HCT116 (cell line): ENCODE measurements at regions not wholly inside any gene's neighbourhood (a gene's known extent, or its start where the extent isn't known, plus 50 kb on each side); places are given as distances from the start of the nearest gene placed in this dataset.

Source experiments
- ATAC-seq: fragments of 200-7000 bp; cut with Tn5 transposase; 2 replicates; pipeline ENCODE4 v1.9.1; 2020; ENCODE audit warnings: mild to moderate bottlenecking, moderate library complexity
- BruUV-seq: library from RNA; stranded (reverse); fragments of 400-500 nt; replicated peaks from 2 replicates; lab custom pipeline; 2021; lab: Mats Ljungman, UMichigan
- CTCF ChIA-PET: fragments of 300-600 bp; sonication (Branson Sonifier 250); formaldehyde crosslinking; loops from one replicate; lab custom pipeline; 2021; ENCODE audit warnings: antibody characterized with exemption; lab: Charles Lee
- POLR2A ChIA-PET: fragments of 300-600, 350-600 bp; sonication (Branson Sonifier 250); formaldehyde crosslinking; loops from one replicate; lab custom pipeline; 2021; ENCODE audit warnings: antibody characterized with exemption; lab: Charles Lee
- RAD21 ChIA-PET, 2 experiments: fragments of 300-600 bp; sonication (Branson Sonifier 250); formaldehyde crosslinking; loops; one replicate each; lab custom pipeline; 2023; ENCODE audit warnings: low total read pairs in 2 of 2; ENCODE audit not compliant: uncharacterized antibody in 2 of 2, unreplicated experiment in 2 of 2, low non-redundant PET in 1 of 2; lab: Charles Lee
- DNase-seq: peaks from one replicate; pipeline ENCODE4 v3.0.0-alpha.2; 2010; ENCODE audit warnings: low read depth, low spot score
- H2AFZ ChIP-seq: fragments of 200-600 bp; shearing (Covaris generic), sonication (generic); 2 replicates; pipeline ENCODE4 v1.6.1; 2017; ENCODE audit warnings: low read depth, mixed run types, mixed read lengths, antibody characterized with exemption, low read length; ENCODE audit not compliant: poor library complexity, severe bottlenecking
- H3K27ac ChIP-seq: 2 replicates; pipeline ENCODE4 v1.5.1; 2012; ENCODE audit warnings: low read depth, low read length
- H3K27me3 ChIP-seq: fragments of 200-600 bp; sonication (generic); 2 replicates; pipeline ENCODE4 v1.6.1; 2016; ENCODE audit warnings: mixed run types, low read length, mixed read lengths; ENCODE audit not compliant: insufficient read depth
- H3K36me3 ChIP-seq, 2 experiments: fragments of 200-500 bp in 1 of 2; fragments of 200-600 bp in 1 of 2; sonication (Bioruptor generic) in 1 of 2; sonication (generic) in 1 of 2; 2 replicates each; pipeline versions ENCODE4 v1.5.1 to v1.6.1; 2014 to 2016; ENCODE audit warnings: low read length in 2 of 2, inconsistent platforms in 1 of 2, mixed read lengths in 1 of 2, mixed run types in 1 of 2; ENCODE audit not compliant: insufficient read depth in 2 of 2, control insufficient read depth in 1 of 2
- H3K4me1 ChIP-seq, 2 experiments: fragments of 200-600 bp in 1 of 2; sonication (generic) in 1 of 2; 2 replicates each; pipeline versions ENCODE4 v1.5.1 to v1.6.1; 2012 to 2017; ENCODE audit warnings: low read length in 2 of 2, inconsistent platforms in 1 of 2, mild to moderate bottlenecking in 1 of 2, mixed read lengths in 1 of 2, mixed run types in 1 of 2, moderate library complexity in 1 of 2; ENCODE audit not compliant: insufficient read depth in 2 of 2, control insufficient read depth in 1 of 2
- H3K4me2 ChIP-seq: fragments of 200-600 bp; sonication (generic); 2 replicates; pipeline ENCODE4 v1.6.1; 2017; ENCODE audit warnings: mixed run types, low read length, mixed read lengths
- H3K4me3 ChIP-seq, 2 experiments: fragments of 200-600 bp in 1 of 2; sonication (generic) in 1 of 2; replicated peaks in 1 of 2; 2 replicates each; pipeline ENCODE4 v1.5.1; 2011 to 2016; ENCODE audit warnings: low read length in 2 of 2, control low read depth in 1 of 2, low read depth in 1 of 2, mild to moderate bottlenecking in 1 of 2, mixed read lengths in 1 of 2, mixed run types in 1 of 2
- H3K79me2 ChIP-seq: fragments of 200-600 bp; sonication (generic); 2 replicates; pipeline ENCODE4 v1.6.1; 2017; ENCODE audit warnings: mild to moderate bottlenecking, mixed run types, low read length, moderate library complexity, mixed read lengths; ENCODE audit not compliant: insufficient read depth
- H3K9ac ChIP-seq: fragments of 200-600 bp; sonication (generic); 2 replicates; pipeline ENCODE4 v1.6.1; 2016; ENCODE audit warnings: low read length, mixed read lengths
- H3K9me2 ChIP-seq: fragments of 200-600 bp; sonication (generic), shearing (Covaris generic); 2 replicates; pipeline ENCODE4 v1.6.1; 2017; ENCODE audit warnings: mixed run types, mild to moderate bottlenecking, moderate library complexity; ENCODE audit not compliant: insufficient read depth
- H3K9me3 ChIP-seq, 2 experiments: fragments of 200-500 bp in 1 of 2; fragments of 200-600 bp in 1 of 2; sonication (Bioruptor generic) in 1 of 2; sonication (generic) in 1 of 2; 2 replicates each; pipeline ENCODE4 v1.6.1; 2014 to 2017; ENCODE audit warnings: low read length in 2 of 2, mixed read lengths in 2 of 2, inconsistent platforms in 1 of 2, low read depth in 1 of 2, mild to moderate bottlenecking in 1 of 2, mixed run types in 1 of 2, moderate library complexity in 1 of 2; ENCODE audit not compliant: control insufficient read depth in 1 of 2, insufficient read depth in 1 of 2
- H4K20me1 ChIP-seq: fragments of 200-600 bp; sonication (generic), shearing (Covaris generic); 2 replicates; pipeline ENCODE4 v1.6.1; 2017; ENCODE audit warnings: mixed run types, mild to moderate bottlenecking, moderate library complexity; ENCODE audit not compliant: insufficient read depth
- CBX3 ChIP-seq: IDR thresholded peaks from 2 replicates; pipeline ENCODE4 v1.6.1; 2012; ENCODE audit warnings: low read depth
- CEBPB ChIP-seq: IDR thresholded peaks from 2 replicates; pipeline ENCODE4 v1.6.1; 2012; ENCODE audit warnings: low read depth
- CTCF ChIP-seq, 3 experiments: fragments of 200-600 bp in 1 of 3; sonication (generic) in 1 of 3; IDR thresholded peaks in 2 of 3; conservative IDR thresholded peaks in 1 of 3; 2 replicates each; pipeline ENCODE4 v1.5.1; 2012 to 2017; ENCODE audit warnings: low read depth in 2 of 3, low read length in 2 of 3, antibody characterized with exemption in 1 of 3, borderline replicate concordance in 1 of 3, control low read depth in 1 of 3, mild to moderate bottlenecking in 1 of 3, mixed read lengths in 1 of 3, mixed run types in 1 of 3, moderate library complexity in 1 of 3; ENCODE audit not compliant: insufficient read depth in 1 of 3
- EGR1 ChIP-seq: IDR thresholded peaks from 2 replicates; pipeline ENCODE4 v1.6.1; 2012; ENCODE audit warnings: low read depth
- ELF1 ChIP-seq: IDR thresholded peaks from 2 replicates; pipeline ENCODE4 v1.6.1; 2012; ENCODE audit warnings: low read depth, borderline replicate concordance
- EZH2 ChIP-seq: fragments of 200-600 bp; sonication (generic); IDR thresholded peaks from 2 replicates; pipeline ENCODE4 v1.6.1; 2017; ENCODE audit warnings: antibody characterized with exemption, mixed run types
- EZH2phosphoT487 ChIP-seq: fragments of 200-600 bp; IDR thresholded peaks from 2 replicates; pipeline ENCODE4 v1.6.1; 2018; ENCODE audit warnings: antibody characterized with exemption, borderline replicate concordance
- JUND ChIP-seq: IDR thresholded peaks from 2 replicates; pipeline ENCODE4 v1.6.1; 2012
- POLR2A ChIP-seq: IDR thresholded peaks from 2 replicates; pipeline ENCODE4 v1.7.0; 2011; ENCODE audit warnings: borderline replicate concordance; ENCODE audit not compliant: insufficient read depth, insufficient read length; ENCODE audit errors: extremely low read depth
- POLR2AphosphoS5 ChIP-seq: IDR thresholded peaks from 2 replicates; pipeline ENCODE4 v1.6.1; 2011; ENCODE audit warnings: mild to moderate bottlenecking, low read depth, low read length, moderate library complexity
- SP1 ChIP-seq: IDR thresholded peaks from 2 replicates; pipeline ENCODE4 v1.6.1; 2012; ENCODE audit warnings: low read depth
- TCF7L2 ChIP-seq: IDR thresholded peaks from 2 replicates; pipeline ENCODE4 v1.7.0; 2011; ENCODE audit warnings: borderline replicate concordance, inconsistent platforms; ENCODE audit not compliant: insufficient read depth, insufficient read length; ENCODE audit errors: extremely low read depth
- YY1 ChIP-seq: IDR thresholded peaks from 2 replicates; pipeline ENCODE4 v1.6.1; 2011; ENCODE audit warnings: low read length, low read depth, moderate library complexity, mild to moderate bottlenecking; ENCODE audit not compliant: insufficient replicate concordance; ENCODE audit errors: extremely low read depth
- ZFX ChIP-seq: fragments of 450-650 bp; IDR thresholded peaks from 2 replicates; pipeline ENCODE4 v1.6.1; 2017
- intact Hi-C: fragments of 100-400 bp; cut with micrococcal nuclease; formaldehyde crosslinking; loops from 2 replicates; pipeline ENCODE4 v1.10.0; 2022
- TF ChIP-seq, protein P1 (sequence below): IDR thresholded peaks from 2 replicates; pipeline ENCODE4 v1.6.1; 2012
- TF ChIP-seq, protein P2 (sequence below): IDR thresholded peaks from 2 replicates; pipeline ENCODE4 v1.6.1; 2012

- Histone ChIP-seq H3K27ac (no peak overlapping the region), H3K4me1 (peaks cover 0 to 7% of the 10 kb centered on the region in 2 experiments; a peak in 1 of 4 replicates), H3K4me2 (no peak overlapping the region), H3K4me3 (no peak overlapping the region), H3K27me3 (no peaks in the 10 kb centered on the region), H2AFZ (no peak overlapping the region), H3K36me3 (no peaks in the 10 kb centered on the region), H3K9ac (no peak overlapping the region), H3K9me2 (no peaks in the 10 kb centered on the region), H3K79me2 (no peaks in the 10 kb centered on the region), H3K9me3 (no peaks in the 10 kb centered on the region), H4K20me1 (no peaks in the 10 kb centered on the region)
- DNase-seq: no peak
- ChIA-PET RAD21 (no interaction called here), POLR2A (no interaction called here), CTCF (no interaction called here)
- no peak for ATAC-seq
- no peak for TF ChIP-seq YY1
- no peak for TF ChIP-seq POLR2A
- TF ChIP-seq CTCF (IDR thresholded peaks at IDR 0.05 in 2 of 3, conservative IDR thresholded peaks at IDR 0.05 in 1 of 3; ENCODE audit: borderline replicate concordance in 1 of 3, insufficient read depth in 1 of 3, low read depth in 2 of 3, low read length in 2 of 3): no peak
- no peak for TF ChIP-seq POLR2AphosphoS5
- intact Hi-C loops: no loop called here
- BruUV-seq: no TSS peak
Measured at GRCh38 chr15:39142500-39142899, 438.4 kb upstream of the THBS1 start.

GRCh38 chr15:39143479-39143878 is 437.4 kb upstream of the THBS1 start:
- TF ChIP-seq ZFX (no peak), JUND (no peak), ELF1 (no peak), EZH2 (no peak), EZH2phosphoT487 (no peak), CBX3 (no peak), CEBPB (no peak), TCF7L2 (no peak), EGR1 (no peak), POLR2A (no peak), POLR2AphosphoS5 (no peak), SP1 (no peak), YY1 (no peak)
- TF ChIP-seq, protein P1, sequence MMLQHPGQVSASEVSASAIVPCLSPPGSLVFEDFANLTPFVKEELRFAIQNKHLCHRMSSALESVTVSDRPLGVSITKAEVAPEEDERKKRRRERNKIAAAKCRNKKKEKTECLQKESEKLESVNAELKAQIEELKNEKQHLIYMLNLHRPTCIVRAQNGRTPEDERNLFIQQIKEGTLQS: no peak
- TF ChIP-seq, protein P2, sequence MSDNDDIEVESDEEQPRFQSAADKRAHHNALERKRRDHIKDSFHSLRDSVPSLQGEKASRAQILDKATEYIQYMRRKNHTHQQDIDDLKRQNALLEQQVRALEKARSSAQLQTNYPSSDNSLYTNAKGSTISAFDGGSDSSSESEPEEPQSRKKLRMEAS: no peak
- DNase-seq (no peak), ATAC-seq (no peak)
- Histone ChIP-seq H3K9ac (no peak overlapping the region), H3K9me2 (no peaks in the 10 kb centered on the region), H4K20me1 (no peaks in the 10 kb centered on the region), H3K9me3 (no peaks in the 10 kb centered on the region), H3K27ac (no peak overlapping the region), H3K79me2 (no peaks in the 10 kb centered on the region), H3K27me3 (no peaks in the 10 kb centered on the region), H3K4me3 (no peak overlapping the region), H3K4me2 (no peak overlapping the region), H2AFZ (no peak overlapping the region), H3K36me3 (no peaks in the 10 kb centered on the region), H3K4me1 (peaks cover 0 to 7% of the 10 kb centered on the region in 2 experiments; a peak in 1 of 4 replicates)
- RAD21 ChIA-PET: no interaction called here
- intact Hi-C loops: no loop called here
- POLR2A ChIA-PET: no interaction called here
- CTCF ChIA-PET: no interaction called here
- BruUV-seq: no TSS peak
